HG03342 (cell line): ENCODE measurements at regions not wholly inside any gene's neighbourhood (a gene's known extent, or its start where the extent isn't known, plus 50 kb on each side); places are given as distances from the start of the nearest gene placed in this dataset.

Experiments
- ATAC-seq: cut with Tn5 transposase; IDR thresholded peaks from one replicate; pipeline ENCODE4 v1.9.1; 2021; ENCODE audit warnings: mild to moderate bottlenecking, moderate library complexity; ENCODE audit not compliant: unreplicated experiment

DNA sequence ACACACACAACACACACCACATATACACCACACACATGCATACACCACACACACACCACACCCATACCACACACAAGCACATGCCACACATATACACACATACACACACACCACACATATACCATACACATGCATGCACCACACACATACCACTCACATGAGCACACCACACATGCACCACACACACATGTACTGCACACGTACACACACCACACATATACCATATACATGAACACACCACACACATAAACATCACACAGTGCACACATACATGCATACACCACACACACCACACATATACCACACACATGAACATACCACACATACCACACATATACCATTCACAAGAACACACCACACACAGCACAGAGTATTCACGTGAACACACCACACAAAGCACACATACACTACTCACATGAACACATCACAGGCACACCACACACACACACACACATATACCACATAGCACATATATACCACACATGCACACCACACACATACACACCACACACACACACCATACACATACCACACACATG, 219.9 kb upstream of the RAB6C start:
- ATAC-seq = no peak

DNA sequence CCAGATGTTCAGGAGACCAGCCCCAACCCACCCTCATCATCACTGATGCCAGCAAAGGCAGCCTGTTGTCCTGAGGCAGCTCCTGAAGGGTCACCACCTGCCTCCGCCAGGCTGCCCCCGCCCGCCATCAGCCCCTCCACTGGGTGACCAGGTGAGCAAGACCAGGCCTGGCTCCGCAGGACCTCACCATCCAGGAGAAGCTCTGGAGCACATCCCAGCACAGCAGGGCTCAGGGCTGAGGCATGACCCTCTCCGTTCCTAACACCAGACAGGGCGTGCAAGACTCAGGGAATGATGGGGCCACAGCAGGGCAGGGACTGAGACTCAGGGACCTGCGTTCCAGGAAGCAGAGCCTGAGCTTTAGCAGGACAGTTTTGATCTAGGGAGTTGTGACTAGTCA, 218.8 kb upstream of the RAB6C start:
- ATAC-seq = no peak

DNA sequence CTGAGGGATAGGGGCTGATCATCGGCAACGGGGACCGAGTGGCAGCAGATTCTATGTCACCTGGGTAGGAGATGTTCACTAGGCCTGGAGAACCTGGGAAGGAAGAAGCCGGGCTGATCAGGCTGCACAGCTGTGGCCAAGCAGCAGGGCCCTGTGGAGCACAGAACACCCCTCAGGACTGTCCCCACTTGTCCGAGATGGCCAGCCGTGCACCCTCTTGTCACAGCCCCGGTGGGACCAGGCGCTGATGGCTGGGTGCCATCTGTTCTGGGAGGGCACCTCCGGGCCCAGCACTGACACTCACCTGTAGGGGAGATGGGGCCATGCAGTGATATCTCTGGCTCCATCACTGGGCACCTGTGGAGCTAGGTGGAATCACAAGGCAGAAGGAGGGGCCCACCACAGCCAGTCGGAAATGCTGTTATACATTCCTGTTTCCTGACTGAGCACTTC, 217.9 kb upstream of the RAB6C start:
- ATAC-seq = no peak

DNA sequence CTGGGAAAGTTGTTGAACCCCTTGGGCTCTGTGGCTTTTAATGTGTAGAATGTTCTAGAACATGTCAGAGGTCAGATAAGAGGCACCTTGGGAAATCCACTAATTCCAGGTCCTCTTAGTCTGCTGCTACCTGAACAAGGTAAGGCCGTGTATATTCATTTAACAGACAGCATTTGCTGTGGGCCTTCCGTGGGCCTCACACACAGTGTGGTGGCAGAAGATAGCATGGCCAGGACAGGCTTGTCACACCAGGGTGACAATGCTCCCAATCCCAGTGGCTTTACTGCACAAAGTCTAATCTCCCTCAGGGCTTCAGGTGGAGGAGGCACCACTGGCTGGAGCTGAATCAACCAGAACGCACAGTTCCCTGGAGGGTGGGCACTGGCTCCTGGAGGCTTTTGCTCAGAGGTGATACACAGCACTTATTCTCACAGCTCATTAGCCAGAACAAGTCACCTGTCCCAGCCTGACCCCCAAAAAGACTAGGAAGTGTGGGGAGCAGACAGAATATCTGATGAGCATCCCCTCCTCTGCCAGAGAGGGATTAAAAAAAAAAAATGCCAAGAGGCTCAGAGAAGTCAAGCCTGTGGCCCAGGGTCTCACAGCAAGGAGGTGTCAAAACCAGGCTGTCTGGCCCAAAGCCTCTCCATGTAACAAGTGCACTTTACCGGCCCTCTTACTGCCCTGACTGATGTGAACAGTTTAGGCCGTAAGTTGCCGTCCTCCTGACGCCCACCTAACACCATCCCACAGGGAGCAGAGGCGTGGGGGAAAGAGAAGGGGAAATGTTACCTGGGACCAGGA, 216.9 kb upstream of the RAB6C start:
- ATAC-seq = no peak

DNA sequence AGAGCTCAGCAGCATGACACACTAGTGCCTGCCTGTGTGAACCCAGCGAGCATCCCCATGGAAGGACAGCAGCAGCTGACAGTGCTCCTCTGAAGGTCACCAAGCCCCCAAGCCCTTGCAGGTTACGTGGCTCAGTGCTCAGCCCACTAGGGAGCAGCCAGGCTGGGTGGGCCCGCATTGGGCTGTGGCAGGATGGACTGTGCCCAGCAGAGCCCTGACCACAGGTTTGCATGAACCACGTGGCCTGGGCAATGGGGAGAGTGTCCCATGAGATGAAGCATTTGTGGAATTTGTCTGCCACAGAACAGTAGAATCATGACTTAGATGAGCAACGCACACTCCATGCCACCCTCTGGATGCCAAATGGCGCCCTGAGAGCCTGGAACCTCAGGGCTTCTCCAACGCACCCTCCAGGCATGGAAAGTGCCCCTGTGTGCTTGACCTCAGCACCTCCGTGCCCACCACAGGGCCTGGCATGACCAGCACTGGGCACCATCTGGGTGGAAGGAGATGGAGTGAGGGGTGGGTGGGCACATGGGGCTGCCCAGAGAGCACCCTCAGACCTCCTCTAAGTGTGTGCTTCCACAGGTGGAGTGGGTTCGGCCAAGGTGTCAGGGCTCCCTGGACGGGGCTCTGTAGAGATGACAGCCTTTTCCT, 216.1 kb upstream of the RAB6C start:
- no peak for ATAC-seq

DNA sequence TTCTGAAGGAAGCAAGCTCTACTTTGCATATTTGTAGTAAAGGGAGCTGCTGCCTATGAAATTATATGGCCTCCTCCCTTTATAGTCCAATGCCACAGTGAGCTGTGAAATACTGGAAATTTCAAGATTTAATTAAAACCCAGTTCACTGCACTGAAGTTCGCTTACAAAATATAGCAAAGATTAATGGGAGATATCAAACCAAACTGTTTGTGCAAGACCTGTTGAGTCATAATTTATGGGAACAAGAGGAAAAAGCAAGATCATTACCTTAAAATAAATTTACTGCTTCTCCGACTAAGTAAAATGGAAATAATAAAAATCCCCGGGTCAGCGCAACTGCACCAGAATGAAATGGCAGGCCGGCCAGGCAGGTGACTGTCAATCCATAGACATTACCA, 215.5 kb upstream of the RAB6C start:
- ATAC-seq = no peak

DNA sequence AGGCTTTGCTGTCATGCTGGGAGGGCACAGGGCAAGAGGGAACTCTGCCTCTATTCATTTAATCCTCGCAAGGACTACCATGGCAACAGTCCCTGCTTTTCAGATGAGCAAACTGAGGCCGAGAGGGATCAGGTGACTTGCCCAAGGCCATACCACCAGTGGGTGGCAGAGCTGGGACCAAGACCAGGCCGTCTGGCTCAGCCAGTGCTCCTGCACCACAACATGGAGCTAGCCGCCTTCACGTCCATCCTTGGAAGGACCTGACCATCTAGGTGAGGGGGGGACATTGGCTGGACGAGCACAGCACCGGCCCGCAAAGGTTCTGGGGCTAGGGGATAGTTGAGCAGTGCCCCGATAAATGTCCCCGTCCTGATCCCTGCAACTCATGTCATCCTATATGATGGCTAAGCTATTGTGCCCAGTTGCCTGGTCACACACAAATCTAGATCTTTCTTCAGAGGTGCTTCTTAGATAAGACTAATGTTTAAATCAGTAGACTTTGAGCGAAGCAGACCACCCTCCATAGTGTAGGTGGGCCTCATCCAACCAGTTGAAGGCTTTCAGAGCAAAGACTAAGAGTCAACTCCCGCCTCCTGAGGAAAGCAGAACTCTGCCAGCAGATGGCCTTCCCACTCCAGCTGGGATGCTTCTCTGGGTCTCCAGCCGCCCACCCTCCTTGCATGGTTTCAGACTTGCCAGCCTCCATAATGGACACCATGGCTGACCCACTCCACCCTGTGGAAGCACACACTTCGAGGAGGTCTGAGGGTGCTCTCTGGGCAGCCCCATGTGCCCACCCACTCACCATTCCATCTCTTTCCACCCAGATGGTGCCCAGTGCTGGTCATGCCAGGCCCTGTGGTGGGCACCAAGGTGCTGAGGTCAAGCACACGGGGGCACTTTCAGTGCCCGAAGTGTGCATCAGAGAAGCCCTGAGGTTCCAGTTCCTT, 214.8 kb upstream of the RAB6C start:
- ATAC-seq = no peak

DNA sequence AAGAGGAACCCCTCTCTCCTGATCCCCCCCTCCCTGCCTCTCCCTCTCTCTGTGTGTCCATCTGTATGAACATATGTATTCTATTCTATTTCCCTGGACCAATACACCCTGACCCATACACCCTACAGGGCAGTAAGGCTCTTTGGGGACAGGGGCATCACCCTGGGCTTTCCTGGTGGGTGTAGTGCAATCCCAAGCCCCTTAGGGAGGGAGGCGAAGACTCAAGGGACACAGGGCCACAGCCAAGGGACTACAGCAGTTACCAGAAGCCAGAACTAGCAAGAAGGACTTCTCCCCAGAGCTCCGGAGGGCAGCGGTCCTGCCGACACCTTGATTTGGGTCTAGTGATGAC, 214.2 kb upstream of the RAB6C start:
- no peak for ATAC-seq

DNA sequence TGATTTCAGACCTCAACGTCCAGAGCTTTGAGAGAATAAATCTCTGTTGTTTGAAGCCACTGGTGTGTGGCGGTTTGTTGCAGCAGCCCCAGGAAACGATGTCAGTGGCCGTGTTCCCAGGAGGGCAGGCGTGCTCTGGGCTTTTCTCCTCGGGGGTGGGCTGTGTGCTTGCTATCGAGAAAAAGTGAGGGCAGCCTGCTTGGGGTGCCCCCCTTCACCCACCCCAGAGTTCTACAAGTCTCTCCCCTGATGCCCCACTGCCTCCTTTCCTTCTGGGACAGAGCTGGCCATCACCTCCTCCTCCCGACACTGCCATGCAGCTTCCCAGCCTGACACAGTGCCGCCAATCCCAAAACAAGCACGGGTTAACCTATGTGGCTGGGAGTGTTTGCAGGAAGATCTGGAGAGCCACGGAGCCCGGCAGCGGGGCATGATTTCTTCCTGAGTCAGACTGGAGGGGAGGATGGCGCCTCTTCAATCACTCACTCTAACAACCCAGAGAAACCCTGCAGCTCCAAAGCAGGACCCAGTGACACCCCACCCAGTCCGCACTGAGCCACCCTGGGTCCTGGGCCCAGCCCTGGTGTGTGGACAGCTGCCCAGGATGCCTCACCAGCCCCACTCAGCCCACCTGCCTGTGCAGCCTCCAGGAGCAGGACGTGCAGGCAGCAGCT, 213.7 kb upstream of the RAB6C start:
- ATAC-seq = no peak

DNA sequence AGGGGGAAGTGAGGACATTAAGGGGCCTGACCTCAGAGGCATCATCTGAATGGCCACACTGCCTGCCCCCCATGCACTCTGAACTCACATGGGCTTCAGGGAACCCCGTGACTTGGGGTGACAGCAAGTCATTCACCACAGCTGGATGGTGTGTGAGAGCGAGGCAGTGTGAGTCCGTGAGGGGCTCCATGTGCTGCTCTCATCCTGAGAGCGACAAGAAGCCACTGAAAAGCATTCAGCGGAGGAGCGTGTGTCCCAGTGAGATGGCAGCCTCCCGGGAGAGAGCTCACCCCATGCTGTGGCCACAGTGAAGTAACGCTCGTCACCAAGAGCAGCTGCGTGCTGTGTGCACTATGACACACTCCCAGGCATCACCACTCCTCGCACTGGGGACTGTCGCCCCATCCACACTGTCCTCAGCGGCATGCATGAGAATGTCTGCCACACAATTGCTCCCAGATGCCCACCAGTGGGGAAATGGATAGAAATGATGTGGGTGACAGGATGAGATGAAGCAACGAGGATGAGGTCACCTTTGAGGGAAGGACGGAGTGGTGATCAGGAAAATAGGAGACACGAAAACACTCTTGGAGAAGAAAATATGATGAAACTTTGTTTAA, 213.0 kb upstream of the RAB6C start:
- no peak for ATAC-seq

DNA sequence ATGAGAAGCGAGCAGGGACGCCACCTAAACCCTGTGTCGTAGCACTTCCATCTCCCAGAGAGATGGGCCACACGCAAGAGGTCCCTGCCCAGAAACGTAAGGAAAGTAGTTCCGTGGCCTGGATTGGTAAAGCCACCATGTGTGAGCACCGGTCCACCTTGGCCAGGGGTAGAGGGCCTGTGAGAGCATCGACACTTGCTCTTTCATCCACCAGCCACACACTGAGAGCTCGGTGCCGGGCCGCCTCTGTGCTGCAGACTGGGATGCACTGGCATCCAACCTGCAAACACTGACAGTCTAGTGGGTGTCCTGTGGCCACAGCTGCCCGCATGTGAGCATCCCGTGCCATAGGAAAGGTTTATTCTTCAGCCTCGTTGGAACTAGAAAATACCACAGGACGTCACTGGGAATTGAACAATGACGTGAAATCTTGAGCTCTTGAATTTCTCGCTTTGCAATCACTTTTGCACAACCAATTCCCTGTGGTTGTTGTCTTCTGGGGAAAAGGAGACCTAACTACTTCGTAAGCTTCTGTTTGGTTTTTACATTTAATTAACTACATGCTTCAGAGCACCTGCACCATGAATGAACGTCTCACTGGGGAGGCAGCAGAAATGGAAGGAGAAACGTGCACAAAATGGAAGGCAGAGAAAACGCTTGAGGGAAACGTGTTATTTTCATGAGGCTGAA, 212.0 kb upstream of the RAB6C start:
- no peak for ATAC-seq

DNA sequence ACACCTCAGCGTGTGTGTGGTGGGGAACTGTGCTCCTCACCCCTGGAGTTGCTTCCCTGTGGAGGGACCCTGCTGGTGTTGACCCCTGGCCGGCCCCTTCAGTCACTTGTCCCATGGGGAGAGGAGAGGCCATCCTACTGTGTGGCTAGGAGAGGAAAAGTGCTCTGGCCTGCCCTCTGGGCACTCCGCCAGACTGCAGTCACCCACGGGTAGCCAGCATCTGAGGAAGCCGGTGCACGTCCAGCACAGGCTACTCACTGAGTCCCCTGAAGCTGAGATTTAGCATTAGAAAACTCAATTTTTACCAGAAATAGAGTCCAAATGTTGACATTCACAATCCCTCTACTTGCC, 211.5 kb upstream of the RAB6C start:
- ATAC-seq = no peak

DNA sequence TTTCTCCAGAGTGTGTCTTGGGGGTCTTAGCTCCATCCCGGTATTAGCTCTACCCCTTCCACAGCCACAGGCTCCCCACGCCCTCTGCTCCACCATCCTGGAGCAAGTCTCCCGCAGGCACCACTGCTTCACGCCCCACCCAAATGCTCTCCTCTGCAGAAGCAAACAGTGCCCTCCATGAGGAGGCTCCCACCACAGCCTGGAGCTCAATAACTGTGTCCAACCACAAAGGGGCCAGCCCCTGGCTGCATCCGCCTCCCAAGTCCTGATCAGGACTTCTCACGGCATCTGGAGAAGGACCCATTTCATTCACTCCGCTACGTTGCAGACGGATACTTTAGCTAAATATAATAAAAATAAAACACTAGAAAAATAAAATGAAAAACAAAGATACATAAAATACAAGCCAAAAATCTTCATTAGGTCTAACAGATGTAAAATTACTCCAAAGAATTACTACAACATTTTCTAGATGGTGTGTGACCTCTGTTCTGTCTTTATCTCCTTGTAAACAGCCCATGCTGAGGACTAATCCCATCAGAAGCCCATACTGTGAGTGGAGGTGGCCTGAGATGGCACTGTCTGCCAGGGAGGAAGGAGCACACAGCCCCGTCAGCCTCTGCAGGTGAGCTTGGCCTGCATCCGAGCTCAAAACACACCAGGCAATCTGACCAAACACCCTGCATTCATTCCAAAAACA, 210.8 kb upstream of the RAB6C start:
- no peak for ATAC-seq

DNA sequence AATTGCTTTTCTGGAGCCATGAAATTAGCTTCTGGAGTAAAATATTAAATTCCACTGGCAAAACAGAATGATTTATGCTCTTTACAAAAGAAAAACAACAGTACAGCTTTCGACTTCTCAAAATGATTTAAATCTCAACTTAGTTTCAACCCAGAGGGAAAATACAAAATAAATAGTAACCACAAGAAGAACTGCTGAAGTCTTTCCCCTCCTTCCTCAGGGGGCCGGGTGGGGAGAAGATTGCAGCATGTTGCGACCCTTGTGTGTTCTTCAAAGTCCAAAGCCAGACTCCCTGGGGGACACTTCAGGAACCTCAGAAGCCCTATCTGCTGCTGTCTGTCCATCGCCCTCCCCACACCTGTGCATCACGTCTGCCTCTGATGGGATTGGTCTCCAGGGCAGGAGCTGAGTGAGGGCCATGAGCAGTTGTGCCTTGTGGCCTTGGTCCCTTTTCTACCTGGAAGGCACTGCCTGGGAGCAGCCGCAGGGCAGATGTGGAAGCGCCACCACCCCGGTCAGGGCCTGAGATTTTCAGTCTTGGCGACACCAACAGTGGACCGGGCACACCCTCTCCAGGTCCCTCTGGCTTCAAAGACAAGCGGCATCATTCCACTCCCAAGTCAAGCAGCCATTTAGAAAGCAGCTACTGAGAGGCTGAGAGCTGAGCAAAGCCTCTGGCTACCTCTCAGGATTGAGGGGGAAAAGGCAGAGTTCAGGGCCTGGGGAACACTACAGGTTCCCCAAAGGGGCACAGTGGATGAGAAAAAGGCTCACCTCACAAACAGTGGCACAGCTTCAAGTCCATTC, 210.1 kb upstream of the RAB6C start:
- no peak for ATAC-seq

DNA sequence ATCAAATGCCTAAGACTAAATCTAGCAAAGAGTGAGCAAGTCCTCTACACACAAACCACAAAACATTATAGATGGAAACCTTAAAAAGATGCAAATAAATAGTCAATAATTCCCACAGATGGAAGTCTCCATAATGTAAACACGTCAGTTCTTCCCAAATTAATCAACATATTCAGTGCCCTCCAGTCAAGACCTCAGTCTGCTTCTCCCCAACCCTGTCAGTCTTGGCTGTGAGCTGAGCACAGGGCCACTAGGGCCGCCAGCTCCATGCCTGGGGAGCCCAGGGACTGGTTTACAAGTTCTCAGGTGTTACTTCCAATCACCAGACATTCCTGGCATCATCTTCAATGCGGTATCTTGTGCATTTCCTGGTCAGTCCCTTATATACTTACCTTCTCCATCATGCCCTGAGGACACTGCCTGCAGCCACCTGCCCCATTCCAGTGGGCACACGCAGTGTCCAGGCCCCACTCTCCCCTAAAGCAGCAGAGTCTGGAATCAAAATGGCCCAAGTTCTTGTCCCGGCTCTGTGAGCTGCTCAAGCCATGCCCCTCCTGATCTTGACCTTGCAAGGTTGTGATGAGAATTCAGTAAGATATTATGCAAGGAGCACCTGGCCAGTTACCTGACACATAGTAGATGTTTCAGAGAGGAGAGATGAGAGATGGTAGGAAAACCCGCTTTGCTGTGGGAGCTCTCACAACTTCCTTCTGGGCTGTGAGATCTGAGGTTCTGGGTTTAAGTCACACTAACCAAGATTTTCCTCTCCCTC, 207.9 kb upstream of the RAB6C start:
- ATAC-seq = no peak

DNA sequence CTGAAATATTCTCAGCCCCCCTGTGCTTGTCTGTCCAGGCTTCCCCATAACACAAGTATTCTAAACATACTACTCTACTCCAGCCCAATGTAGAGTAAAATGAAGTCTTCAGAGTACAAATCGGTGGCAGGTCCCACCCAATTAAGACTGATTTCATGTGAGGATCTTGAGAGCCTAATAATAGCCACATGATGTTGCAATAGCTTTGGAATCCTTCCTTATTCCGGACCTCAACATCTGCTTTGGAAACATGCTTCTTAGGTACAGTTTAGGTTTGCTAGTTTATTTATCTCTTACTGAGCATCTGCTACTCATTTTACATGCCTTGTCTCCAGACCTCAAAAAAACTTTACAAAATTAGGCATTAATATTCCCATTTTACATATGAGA, 207.3 kb upstream of the RAB6C start:
- ATAC-seq = no peak

DNA sequence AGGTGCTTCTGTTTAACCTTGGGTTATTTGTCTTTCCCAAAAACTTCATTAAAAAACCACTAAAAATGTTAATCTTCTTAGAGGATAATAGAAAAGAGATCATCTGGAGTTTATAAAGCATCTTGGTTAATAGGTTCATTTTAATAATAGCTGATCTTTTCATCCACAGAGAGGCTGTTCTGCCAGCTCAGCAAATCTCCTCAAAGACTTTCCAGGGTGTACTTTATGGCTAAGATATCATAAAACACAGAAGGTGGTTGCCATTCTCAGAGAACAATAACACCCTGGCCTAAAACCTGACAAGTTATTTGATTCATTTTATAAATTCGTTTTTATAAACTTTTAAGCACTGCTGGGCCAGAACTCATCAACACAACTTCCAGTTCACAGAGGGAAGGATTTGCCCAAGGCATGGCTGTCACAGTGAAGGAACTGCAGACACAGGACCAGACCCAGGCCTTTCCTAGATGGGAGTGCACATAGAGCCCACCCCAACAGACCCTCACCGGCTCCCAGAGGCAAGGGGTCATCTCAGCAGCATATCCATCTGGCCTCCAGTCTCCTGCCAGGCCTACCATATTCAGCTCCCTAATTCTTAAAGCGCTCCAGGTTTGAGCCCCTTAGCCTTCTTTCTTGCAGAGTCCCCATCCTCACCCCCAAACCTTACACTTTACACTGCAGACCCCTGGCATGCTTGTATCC, 203.4 kb upstream of the RAB6C start:
- ATAC-seq = no peak
